HT-29 (cell line): ENCODE measurements at regions not wholly inside any gene's neighbourhood (a gene's known extent, or its start where the extent isn't known, plus 50 kb on each side); places are given as distances from the start of the nearest gene placed in this dataset. TPM values are rescaled to one million over a fixed set of nuclear protein-coding genes. Genes with fewer than 3 reads are reported as not detected.
A peak's percentile ranks its signal among the peaks of the same experiment; 100 is the strongest.

Experiments used
- DNase-seq: peaks from one replicate; pipeline ENCODE4 v3.0.0-alpha.2; 2015; ENCODE audit warnings: low spot score
- small RNA-seq: library from RNA; depleted of rRNA; stranded (forward); fragments of <200 nt; gene quantifications from one replicate; pipeline ENCODE3, GENCODE V24; 2014

DNA sequence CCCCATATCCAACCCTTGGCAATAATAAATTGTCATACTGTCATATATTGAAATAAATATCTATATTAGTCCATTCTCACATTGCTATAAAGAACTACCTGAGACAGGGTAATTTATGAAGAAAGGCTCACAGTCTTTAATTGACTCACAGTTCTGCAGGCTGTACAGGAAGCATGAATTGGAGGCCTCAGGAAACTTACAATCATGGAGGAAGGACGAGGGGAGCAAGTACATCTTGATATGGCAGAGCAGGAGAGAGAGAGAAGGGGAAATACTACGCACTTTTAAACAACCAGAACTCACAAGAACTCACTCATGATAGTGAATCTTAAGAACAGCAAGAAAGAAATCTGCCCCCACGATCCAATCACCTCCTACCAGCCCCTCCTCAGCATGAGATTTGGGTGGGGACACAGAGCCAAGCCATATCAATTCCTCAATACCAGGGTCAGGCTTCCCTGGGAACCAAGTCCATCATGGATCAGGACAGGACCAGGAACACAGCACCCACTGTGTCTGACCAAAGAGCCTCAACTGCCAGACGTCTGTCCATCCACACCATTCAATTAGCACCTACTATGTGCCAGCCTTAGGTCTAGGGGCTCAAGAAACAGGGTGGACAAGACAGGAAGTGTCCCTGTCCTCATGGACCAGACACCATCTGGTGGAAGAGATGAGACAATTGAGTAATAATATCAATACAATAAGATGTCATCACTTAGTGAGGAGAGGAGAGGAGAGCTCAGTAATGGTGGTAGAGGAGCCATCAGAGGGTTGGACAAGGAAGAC lies 56.9 kb upstream of the TOP3B start:
- no peak for DNase-seq

DNA sequence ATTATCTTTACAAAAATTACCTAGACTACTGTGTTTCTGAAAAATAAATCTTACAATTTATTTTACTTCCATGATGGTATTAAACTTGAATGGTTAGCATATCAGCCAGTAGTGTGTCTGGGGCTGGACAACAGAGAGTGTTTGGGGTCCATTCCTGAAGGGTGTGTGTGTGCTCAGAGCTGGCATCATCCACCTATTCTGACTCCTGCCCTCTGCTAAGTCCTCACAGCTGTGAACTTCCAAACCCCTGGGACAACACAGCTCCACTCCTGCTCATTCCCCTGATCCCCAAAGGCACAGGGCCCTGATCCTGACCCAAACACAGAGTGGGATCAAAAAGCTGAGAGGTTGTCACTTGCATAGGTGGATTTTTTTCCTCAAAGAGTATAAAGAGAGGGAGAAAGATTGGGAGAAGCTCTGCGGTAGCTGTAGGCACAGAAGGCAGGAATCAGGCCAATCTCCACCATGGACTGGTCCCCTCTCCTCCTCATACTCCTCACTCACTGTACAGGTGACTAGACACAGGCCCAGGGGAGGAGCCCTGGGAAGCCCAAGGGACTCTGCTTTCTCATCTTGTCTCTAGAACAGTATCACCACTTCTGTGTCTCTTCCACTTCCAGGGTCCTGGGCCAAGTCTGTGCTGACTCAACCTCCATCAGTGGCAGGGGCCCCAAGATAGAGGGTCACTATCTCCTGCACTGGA lies 55.7 kb upstream of the TOP3B start:
- DNase-seq, result no peak

DNA sequence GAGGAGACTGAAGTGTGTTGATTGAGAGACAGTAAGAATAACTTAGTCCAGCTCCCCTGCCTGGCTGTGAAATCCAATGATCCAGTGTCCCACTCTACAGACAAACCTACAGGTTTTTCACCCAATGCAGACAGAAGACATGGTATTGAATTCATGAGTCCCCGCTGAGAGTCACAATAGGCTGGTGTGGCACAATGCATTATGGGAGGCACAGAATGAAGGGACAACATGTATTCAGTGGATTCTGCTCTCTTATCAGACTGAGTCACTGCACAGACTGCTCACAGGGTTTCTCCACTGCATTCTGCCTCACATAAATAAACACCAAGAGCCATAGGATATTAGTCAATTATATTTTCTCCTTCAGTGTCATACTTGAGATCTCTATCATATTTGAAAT lies 55.2 kb upstream of the TOP3B start:
- peak; percentile 1 for DNase-seq

DNA sequence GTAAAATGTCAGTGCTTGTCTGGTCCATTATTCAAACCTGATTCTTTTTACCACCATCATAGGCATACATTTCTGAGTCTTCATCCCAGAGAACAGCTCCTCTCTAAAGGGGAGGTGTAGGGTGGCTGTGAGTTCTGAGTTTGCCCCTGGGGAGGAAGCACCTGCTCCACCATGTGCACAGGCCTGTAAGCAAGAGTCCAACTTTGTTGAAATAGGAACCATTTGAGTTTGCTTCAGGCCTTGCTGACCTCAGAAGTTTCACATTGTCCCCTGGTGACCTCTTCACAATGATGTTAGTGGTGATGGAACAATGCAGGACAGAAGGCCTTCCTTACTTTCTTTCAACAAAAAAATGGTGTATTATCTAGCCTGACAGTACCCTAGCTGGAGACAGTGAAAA lies 54.6 kb upstream of the TOP3B start:
- no peak for DNase-seq

DNA sequence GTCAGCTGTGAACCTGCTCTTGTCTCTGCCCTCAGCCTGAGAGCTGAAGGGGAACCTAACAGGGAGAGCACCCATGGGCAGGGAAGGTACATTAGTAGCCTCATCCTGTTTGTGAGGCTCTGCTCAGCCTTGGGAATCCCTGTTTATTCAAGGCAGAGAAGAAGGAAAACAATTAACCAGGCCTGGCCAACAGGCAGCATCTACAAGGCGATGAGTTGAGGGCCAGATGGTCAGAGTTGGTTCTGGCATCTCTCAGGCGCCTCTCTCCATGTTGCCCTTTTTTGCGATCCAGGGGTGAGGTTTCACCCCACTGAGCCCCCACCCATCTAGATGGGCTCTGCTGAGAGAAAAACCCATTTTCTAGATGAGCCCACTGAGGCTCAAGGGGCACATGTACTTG lies 54.0 kb upstream of the TOP3B start:
- DNase-seq, result no peak

DNA sequence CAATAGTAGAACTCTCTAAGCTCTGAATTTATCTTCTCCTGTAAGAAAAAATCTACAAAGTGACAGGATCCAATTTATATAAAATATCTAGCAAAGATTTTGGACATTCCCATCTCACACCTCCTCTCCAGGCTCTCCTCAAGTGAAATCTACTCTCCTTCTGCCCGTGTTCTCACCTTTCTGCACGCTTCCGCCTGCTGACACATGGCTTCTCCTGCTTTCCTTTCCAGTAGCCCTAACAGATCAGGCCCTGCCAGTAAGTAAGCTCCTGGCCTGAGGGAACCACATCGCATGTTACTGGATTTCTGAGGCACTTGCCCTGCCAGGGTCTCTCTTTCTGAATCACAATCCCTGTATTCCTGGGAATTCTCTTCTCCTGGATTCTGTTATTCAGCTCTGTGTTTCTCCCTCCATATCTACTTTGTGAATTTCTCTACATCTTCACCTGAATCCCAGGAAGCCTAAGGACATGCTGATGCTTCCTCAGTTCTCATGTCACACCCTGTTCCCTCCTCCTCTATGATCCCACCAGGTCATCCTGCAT lies 53.3 kb upstream of the TOP3B start:
- DNase-seq, result no peak

DNA sequence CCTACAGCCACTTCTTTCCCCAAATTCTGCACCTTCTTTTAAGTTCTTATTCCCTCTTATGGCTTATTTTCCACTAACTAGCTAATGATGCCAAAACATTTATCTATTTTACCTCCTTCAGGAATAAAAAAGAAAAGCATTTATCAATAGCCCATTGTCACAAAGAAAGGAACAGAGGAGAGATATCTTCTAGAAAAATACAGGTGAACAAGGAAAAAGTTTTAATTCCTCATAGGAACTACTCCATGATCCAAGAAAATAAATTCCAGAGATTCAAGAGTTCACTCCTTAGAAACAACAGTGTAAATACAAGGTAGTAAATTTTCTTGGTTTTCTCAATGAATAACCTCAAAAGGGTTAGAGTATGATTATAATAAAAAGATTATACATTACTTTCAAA lies 52.6 kb upstream of the TOP3B start:
- no peak for DNase-seq

DNA sequence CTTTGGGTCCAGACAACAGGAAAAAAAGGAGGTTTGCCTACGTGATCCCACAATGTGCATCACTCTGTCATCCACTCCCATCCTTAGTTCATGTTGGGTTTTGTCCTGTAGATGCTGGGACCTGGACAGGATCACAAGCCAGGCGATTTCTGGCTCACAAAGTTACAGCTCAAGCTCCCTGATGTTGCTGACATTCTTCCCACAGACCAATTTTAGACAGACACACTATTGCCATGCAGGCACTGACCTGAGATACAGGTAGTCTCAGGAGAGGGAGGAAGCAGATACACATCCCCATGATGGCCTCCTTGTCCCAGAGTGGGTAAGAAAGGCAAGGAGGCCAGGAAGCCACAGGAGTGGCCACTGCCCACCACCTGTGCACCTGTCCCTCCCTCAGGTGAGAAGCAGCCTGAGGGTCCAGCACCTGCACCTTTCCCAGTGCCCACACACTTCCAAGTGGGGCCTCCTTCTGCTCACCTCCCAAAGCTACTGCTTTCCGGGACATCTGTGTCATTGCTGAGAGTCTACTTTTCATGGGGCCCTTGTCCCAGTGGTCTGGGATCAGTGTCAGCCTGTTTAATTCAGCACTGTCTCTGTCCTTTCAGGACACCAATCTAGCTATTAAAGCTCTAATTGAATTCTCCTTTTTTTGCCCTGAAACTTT lies 52.0 kb upstream of the TOP3B start:
- no peak for DNase-seq

DNA sequence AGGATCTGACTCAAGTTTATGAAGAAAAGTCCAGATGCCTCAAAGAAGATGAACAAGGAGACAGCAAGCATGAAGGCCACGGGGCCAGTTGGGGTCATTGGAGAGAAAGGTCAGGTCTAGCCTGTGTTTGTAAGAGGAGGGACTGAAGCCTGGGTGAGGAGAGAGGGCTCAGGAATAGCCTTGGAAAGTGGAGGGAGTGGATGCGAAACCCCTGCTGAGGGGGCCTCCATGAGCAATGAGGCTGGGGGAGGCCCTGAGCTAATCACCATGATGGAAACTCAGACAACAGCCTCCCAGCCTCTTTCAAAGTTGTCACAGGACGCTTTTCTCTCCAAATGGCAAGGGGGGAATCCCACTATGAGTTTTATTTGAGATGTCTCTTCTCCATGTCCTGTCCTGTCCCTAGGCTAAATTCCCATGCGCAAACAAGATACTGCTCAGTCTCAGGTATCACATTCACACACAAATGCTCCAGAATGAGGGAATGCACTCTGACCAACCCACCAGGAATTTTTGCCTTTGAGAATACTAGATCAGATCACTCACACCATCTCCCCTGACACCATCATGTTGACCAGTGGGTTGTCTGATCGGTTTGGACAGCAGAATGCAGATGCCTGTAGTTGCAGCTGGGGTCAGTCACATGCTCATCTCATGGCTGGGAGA lies 51.3 kb upstream of the TOP3B start:
- no peak for DNase-seq

DNA sequence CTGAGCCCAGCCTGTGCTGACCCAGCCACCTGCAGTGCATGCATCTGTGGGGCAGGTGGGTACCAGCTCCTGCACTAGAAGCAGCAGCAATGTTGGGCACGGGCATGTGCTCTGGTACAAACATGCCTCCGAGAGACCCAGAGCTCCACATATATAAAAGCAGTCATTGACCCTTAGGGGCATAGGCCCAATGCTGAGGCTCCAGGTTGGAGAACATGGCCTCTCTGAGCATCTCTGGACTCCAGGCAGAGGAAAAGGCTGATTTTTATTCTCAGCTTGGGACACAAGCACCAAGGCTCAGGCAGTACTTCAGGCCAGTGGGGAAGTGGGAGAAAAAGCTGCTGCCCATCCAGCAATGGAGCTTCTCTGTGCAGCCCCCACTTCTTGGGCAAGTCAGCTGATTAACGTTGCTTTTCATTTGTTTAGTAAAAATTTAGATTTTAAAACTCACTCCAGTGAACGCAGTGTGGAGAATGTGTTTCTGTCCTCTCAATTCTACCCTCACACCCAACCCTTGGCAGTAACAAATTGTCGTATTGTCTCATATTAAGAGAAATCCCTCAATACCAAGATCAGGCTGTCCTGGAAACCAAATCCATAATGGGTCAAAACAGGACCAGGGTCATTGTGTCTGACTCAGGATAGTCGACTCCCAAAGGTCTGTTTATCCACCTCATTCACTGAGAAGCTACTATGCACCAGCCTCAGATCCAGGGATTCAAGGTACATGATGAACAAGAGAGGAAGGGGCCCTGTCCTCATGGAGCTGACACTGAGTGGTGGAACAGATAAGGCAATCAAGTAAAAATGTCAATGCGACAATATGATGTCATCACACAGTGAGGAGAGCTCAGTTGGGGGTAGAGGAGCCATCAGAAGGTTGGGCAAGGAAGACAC lies 50.6 kb upstream of the TOP3B start:
- no peak for DNase-seq

DNA sequence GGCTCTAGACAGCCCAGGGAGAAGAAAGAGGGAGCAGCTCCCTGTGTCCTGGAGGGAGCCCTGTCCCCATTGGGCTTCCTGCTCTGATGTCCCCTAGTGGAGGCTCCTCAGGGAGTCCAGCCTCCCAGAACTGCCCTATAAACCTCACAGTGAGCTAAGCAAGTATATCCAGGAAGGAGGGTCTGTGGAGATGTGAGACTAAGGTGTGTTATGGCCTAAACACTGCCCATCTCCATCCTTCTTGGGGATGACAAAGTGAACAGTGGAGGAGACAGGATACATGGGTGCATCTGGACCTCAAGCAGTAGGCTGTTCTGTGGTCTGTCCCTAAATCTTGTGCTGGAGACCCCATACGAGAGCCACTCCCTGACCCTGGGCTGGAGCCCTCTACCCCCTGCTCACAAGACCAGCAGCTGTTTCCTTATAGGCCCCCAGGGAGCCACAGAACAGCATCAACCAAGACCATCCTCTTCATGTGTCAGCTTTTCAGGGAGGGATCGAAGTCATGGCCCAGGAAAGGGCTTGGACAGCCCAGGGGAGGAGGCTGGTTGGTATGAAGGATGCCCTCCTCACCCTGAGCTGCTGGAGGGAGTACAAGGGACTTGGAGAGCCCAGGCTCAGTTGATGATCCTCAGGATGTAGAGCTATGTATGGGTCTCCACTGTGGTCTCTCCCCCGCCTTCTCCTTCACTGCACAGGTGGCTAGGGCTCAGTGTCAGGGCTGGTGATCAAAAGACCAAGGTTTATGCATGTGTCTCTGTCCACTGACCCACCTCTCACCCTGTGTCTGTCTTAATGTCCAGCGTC lies 49.7 kb upstream of the TOP3B start:
- DNase-seq, result no peak

Small RNA genes lying in the stretch of these regions (small RNA-seq; reads per million reads assigned to genes)
- not detected for gene AC245452.3
- gene AC245517.3, result not detected
- gene AC245517.5, result not detected
- not detected for gene IGLVIV-59
